Choroid plexus epithelial cell (primary cell): ENCODE measurements at regions not wholly inside any gene's neighbourhood (a gene's known extent, or its start where the extent isn't known, plus 50 kb on each side); places are given as distances from the start of the nearest gene placed in this dataset.

Experiments used
- DNase-seq: peaks from one replicate; pipeline ENCODE4 v3.0.0-alpha.2; 2010; ENCODE audit warnings: low read depth
- H3K4me3 ChIP-seq: 2 replicates; pipeline ENCODE4 v1.5.1; 2011; ENCODE audit warnings: low read depth, mild to moderate bottlenecking, control low read depth, low read length, moderate library complexity
- CTCF ChIP-seq: conservative IDR thresholded peaks from 2 replicates; pipeline ENCODE4 v1.5.1; 2011; ENCODE audit warnings: low read depth, mild to moderate bottlenecking, control low read depth, inconsistent platforms, low read length, moderate library complexity

GRCh38 chr15:38878926-38879325 lies 314.3 kb upstream of the RASGRP1 start:
- H3K4me3 ChIP-seq, result no peak overlapping the region
- no peak for TF ChIP-seq CTCF
- DNase-seq, result no peak

GRCh38 chr15:38879909-38880471 lies 315.4 kb upstream of the RASGRP1 start:
- H3K4me3 ChIP-seq, result no peak overlapping the region
- no peak for TF ChIP-seq CTCF
- DNase-seq, result peak; percentile 68

- no peak for TF ChIP-seq CTCF
- no peak for DNase-seq
- H3K4me3 ChIP-seq, result no peak overlapping the region
Measured at GRCh38 chr15:38882221-38882620, 317.6 kb upstream of the RASGRP1 start.

GRCh38 chr15:38883987-38884386 lies 319.4 kb upstream of the RASGRP1 start:
- no peak for TF ChIP-seq CTCF
- peak; percentile 43 for DNase-seq
- no peak overlapping the region for H3K4me3 ChIP-seq

GRCh38 chr15:38885001-38885400 lies 320.4 kb upstream of the RASGRP1 start:
- peak; percentile 57 for DNase-seq
- TF ChIP-seq CTCF, result no peak
- no peak overlapping the region for H3K4me3 ChIP-seq

GRCh38 chr15:38885471-38885952 lies 320.9 kb upstream of the RASGRP1 start:
- no peak for TF ChIP-seq CTCF
- DNase-seq, result no peak
- H3K4me3 ChIP-seq, result no peak overlapping the region
